Neural progenitor cell (in vitro differentiated cells): ENCODE measurements at regions not wholly inside any gene's neighbourhood (a gene's known extent, or its start where the extent isn't known, plus 50 kb on each side); places are given as distances from the start of the nearest gene placed in this dataset.

Experiments
- DNase-seq: peaks from one replicate; pipeline ENCODE4 v3.0.0-alpha.2; 2016; ENCODE audit warnings: low spot score
- H2AFZ ChIP-seq: fragments of 200-600 bp; sonication (generic); replicated peaks from 2 replicates; pipeline ENCODE4 v1.6.1; 2016; ENCODE audit warnings: antibody characterized with exemption
- H3F3A ChIP-seq: fragments of 200-600 bp; sonication (generic); 2 replicates; pipeline ENCODE4 v1.6.1; 2016; ENCODE audit warnings: antibody characterized with exemption, low read depth
- H3K27ac ChIP-seq: fragments of 200-600 bp; sonication (generic); 2 replicates; pipeline ENCODE4 v1.5.1; 2016; ENCODE audit warnings: mild to moderate bottlenecking
- H3K27me3 ChIP-seq: fragments of 200-600 bp; sonication (generic); 2 replicates; pipeline ENCODE4 v1.6.1; 2016; ENCODE audit warnings: mild to moderate bottlenecking, moderate library complexity
- H3K36me3 ChIP-seq: fragments of 200-600 bp; sonication (generic); 2 replicates; pipeline ENCODE4 v1.5.1; 2016
- H3K4me1 ChIP-seq: fragments of 200-600 bp; sonication (generic); 2 replicates; pipeline ENCODE4 v1.6.1; 2016; ENCODE audit warnings: mixed run types
- H3K4me2 ChIP-seq: fragments of 200-600 bp; sonication (generic); 2 replicates; pipeline ENCODE4 v1.6.1; 2016
- H3K4me3 ChIP-seq: fragments of 200-600 bp; sonication (generic); 2 replicates; pipeline ENCODE4 v1.5.1; 2016
- H3K79me2 ChIP-seq: fragments of 200-600 bp; sonication (generic); 2 replicates; pipeline ENCODE4 v1.6.1; 2016; ENCODE audit warnings: low read depth
- H3K9ac ChIP-seq: fragments of 200-600 bp; sonication (generic); 2 replicates; pipeline ENCODE4 v1.6.1; 2016
- H3K9me3 ChIP-seq: fragments of 200-600 bp; sonication (generic); 2 replicates; pipeline ENCODE4 v1.5.1; 2016; ENCODE audit warnings: low read depth
- H4K20me1 ChIP-seq: fragments of 200-600 bp; sonication (generic); 2 replicates; pipeline ENCODE4 v1.6.1; 2016; ENCODE audit warnings: low read depth
- H3K27ac Mint-ChIP-seq: 3 replicates; pipeline ENCODE4 v1.8.0; 2021; ENCODE audit warnings: mixed read lengths
- H3K27me3 Mint-ChIP-seq: 2 replicates; pipeline ENCODE4 v1.8.0; 2022; ENCODE audit warnings: low read depth, mild to moderate bottlenecking, inconsistent platforms, moderate library complexity, mixed read lengths; ENCODE audit not compliant: insufficient read depth
- H3K36me3 Mint-ChIP-seq: 3 replicates; pipeline ENCODE4 v1.8.0; 2021; ENCODE audit warnings: mixed read lengths
- H3K4me1 Mint-ChIP-seq: 3 replicates; pipeline ENCODE4 v1.8.0; 2021; ENCODE audit warnings: mixed read lengths
- H3K4me3 Mint-ChIP-seq: 3 replicates; pipeline ENCODE4 v1.8.0; 2021; ENCODE audit warnings: mild to moderate bottlenecking, moderate library complexity, mixed read lengths
- H3K9me3 Mint-ChIP-seq: 3 replicates; pipeline ENCODE4 v1.8.0; 2020; ENCODE audit warnings: mixed read lengths
- EZH2 ChIP-seq: fragments of 200-600 bp; sonication (generic); IDR thresholded peaks from 2 replicates; pipeline ENCODE4 v1.6.1; 2017; ENCODE audit warnings: antibody characterized with exemption, mild to moderate bottlenecking, moderate library complexity
- EZH2phosphoT487 ChIP-seq: fragments of 200-600 bp; sonication (generic); IDR thresholded peaks from 2 replicates; pipeline ENCODE4 v1.6.1; 2017; ENCODE audit warnings: antibody characterized with exemption
- TF ChIP-seq, protein P1 (sequence below): fragments of 200-600 bp; sonication (generic); IDR thresholded peaks from 2 replicates; pipeline ENCODE4 v1.5.1; 2017; ENCODE audit warnings: antibody characterized with exemption, mild to moderate bottlenecking

DNA sequence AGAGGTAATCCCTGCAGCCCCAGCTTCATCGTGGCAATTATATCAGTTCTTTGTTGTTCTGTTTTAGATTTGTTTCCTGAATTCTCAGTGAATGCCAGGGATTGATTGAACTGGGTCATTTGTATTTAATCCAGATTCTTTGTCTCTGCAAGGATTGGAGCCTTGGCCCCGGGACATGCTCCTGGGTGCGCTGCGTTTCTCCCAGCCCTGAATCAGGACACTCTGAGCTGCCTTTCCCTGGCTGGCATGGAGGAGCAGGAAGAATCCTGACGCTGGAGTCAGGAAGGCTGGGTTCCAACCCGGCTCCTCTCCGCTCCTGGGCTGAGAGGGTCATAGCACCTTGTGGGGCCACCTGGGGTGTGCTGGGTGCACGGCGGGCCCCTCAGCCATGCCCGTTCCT, 545.6 kb downstream of the QKI start:
- no peak overlapping the region for H3K27ac ChIP-seq
- H3K9me3 Mint-ChIP-seq, result no peaks in the 10 kb centered on the region
- H3K4me1 Mint-ChIP-seq, result peaks cover 40% of the 10 kb centered on the region

DNA sequence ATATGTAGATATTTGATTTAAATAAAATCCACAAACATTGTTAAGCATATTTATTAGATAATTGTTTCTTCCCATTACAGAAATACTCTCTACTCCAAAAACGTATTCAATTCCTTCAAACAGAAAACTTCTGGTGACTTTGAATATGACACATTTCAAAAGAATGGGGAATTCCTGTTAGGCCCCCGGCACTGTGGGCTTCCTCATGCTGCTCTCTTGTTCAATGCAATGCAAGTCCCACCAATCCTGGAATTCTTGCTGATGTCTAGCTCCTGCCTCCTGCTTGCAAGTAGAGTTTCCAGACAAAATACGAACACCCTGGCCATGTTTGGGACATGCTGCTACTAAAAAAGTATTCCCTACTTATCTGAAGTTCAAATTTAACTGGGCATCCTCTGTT, 544.1 kb downstream of the QKI start:
- Histone ChIP-seq H3K9me3 (no peaks in the 10 kb centered on the region), H2AFZ (no peak overlapping the region), H3K27me3 (no peaks in the 10 kb centered on the region), H4K20me1 (no peaks in the 10 kb centered on the region), H3K36me3 (no peaks in the 10 kb centered on the region), H3K4me3 (no peak overlapping the region), H3K79me2 (no peaks in the 10 kb centered on the region), H3K27ac (no peak overlapping the region), H3K4me2 (no peak overlapping the region), H3F3A (peaks cover 10% of the 10 kb centered on the region), H3K4me1 (peaks cover 18% of the 10 kb centered on the region), H3K9ac (no peak overlapping the region)
- no peaks in the 10 kb centered on the region for H3K9me3 Mint-ChIP-seq
- H3K4me3 Mint-ChIP-seq, result peak overlapping the region; percentile 67
- H3K4me1 Mint-ChIP-seq, result peaks cover 42% of the 10 kb centered on the region
- peak overlapping the region; percentile 81 for H3K27ac Mint-ChIP-seq
- H3K27me3 Mint-ChIP-seq, result peaks cover 2% of the 10 kb centered on the region
- DNase-seq, result no peak
- H3K36me3 Mint-ChIP-seq, result no peaks in the 10 kb centered on the region
- TF ChIP-seq EZH2phosphoT487 (no peak), EZH2 (no peak)
- TF ChIP-seq, protein P1, sequence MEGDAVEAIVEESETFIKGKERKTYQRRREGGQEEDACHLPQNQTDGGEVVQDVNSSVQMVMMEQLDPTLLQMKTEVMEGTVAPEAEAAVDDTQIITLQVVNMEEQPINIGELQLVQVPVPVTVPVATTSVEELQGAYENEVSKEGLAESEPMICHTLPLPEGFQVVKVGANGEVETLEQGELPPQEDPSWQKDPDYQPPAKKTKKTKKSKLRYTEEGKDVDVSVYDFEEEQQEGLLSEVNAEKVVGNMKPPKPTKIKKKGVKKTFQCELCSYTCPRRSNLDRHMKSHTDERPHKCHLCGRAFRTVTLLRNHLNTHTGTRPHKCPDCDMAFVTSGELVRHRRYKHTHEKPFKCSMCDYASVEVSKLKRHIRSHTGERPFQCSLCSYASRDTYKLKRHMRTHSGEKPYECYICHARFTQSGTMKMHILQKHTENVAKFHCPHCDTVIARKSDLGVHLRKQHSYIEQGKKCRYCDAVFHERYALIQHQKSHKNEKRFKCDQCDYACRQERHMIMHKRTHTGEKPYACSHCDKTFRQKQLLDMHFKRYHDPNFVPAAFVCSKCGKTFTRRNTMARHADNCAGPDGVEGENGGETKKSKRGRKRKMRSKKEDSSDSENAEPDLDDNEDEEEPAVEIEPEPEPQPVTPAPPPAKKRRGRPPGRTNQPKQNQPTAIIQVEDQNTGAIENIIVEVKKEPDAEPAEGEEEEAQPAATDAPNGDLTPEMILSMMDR, result no peak

More for the DNA sequence above, 545.6 kb downstream of the QKI start:
- no peaks in the 10 kb centered on the region for H4K20me1 ChIP-seq
- peak overlapping the region; percentile 29 for H2AFZ ChIP-seq
- H3F3A ChIP-seq, result peaks cover 10% of the 10 kb centered on the region
- no peaks in the 10 kb centered on the region for H3K9me3 ChIP-seq
- DNase-seq, result no peak
- Mint-ChIP-seq H3K27me3 (peaks cover 5% of the 10 kb centered on the region), H3K36me3 (no peaks in the 10 kb centered on the region), H3K4me3 (no peak overlapping the region), H3K27ac (peak overlapping the region; percentile 31)
- TF ChIP-seq EZH2phosphoT487 (no peak), EZH2 (no peak)
- TF ChIP-seq, protein P1, result no peak
- H3K4me3 ChIP-seq, result no peak overlapping the region
- H3K36me3 ChIP-seq, result no peaks in the 10 kb centered on the region
- H3K4me1 ChIP-seq, result peaks cover 18% of the 10 kb centered on the region
- no peaks in the 10 kb centered on the region for H3K27me3 ChIP-seq
- no peaks in the 10 kb centered on the region for H3K79me2 ChIP-seq
- H3K4me2 ChIP-seq, result no peak overlapping the region
- no peak overlapping the region for H3K9ac ChIP-seq

DNA sequence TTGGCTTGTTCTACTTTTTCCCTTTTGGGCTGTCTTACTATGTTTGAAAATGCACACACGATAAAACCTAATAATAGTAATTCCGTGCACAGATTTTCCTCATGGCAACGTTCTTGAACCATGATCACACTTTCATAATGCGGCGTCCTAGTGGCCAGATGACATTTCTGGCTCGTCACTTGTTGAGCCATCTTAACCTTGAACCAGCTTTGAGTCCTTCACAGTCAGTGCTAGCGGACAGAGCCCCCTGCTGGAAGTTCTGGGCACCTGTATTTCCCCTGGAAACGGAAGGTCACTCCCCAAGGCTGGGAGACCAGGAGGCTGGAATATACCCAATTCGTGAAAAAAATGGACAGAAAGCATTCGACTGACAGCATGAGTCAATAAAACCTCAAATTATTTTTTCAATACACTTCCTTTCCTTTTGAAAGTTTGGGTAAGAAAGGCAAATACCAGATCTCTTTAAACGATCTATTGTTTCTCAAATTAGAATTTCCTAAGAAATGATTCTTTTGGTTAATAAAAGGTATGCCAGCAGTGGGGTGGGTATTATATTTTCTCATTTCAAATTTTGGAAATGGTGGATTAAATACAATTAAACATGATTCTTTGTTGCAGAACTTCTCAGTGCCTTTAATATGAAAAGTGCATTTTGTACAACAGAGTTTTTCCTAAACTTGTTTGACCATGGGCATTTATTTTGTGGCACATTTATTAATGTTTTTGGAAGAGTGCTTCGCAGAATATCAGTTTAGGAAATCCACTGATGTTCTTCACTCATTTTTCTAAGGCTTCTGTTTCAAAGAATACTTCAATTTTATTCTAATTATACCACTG, 542.3 kb downstream of the QKI start:
- Histone ChIP-seq H3K4me1 (peaks cover 18% of the 10 kb centered on the region), H3K27ac (no peak overlapping the region), H2AFZ (no peak overlapping the region), H3K79me2 (no peaks in the 10 kb centered on the region), H3K4me3 (no peak overlapping the region), H3F3A (peaks cover 10% of the 10 kb centered on the region), H3K36me3 (no peaks in the 10 kb centered on the region), H3K27me3 (no peaks in the 10 kb centered on the region), H3K4me2 (no peak overlapping the region), H3K9me3 (no peaks in the 10 kb centered on the region), H3K9ac (no peak overlapping the region), H4K20me1 (no peaks in the 10 kb centered on the region)
- peaks cover 49% of the 10 kb centered on the region for H3K4me1 Mint-ChIP-seq
- no peak overlapping the region for H3K4me3 Mint-ChIP-seq
- no peak overlapping the region for H3K27ac Mint-ChIP-seq
- peak; percentile 82 for DNase-seq
- peaks cover 5% of the 10 kb centered on the region for H3K36me3 Mint-ChIP-seq
- no peaks in the 10 kb centered on the region for H3K27me3 Mint-ChIP-seq
- TF ChIP-seq, protein P1, result peak; percentile 98
- no peak for TF ChIP-seq EZH2phosphoT487
- TF ChIP-seq EZH2, result no peak
- H3K9me3 Mint-ChIP-seq, result peaks cover 11% of the 10 kb centered on the region
